Esophagus squamous epithelium (tissue), 5 donors: ENCODE measurements at regions not wholly inside any gene's neighbourhood (a gene's known extent, or its start where the extent isn't known, plus 50 kb on each side); places are given as distances from the start of the nearest gene placed in this dataset.

Experiments used
- DNase-seq: peaks from one replicate; lab custom pipeline; 2025; lab: John Stamatoyannopoulos, UW
- H3K27ac ChIP-seq, 4 donors: fragments of 200-600 bp; sonication (generic); one replicate each; pipeline ENCODE4 v1.5.1; 2016 to 2019; ENCODE audit warnings: mild to moderate bottlenecking in 1 of 4
- H3K27me3 ChIP-seq, 4 donors: fragments of 200-600 bp; sonication (generic); 1 replicate in 3 of 4; 2 replicates in 1 of 4; pipeline versions ENCODE4 v1.5.1 to v1.6.0; 2017 to 2021; ENCODE audit warnings: antibody characterized with exemption in 1 of 4
- H3K36me3 ChIP-seq, 3 donors: fragments of 200-600 bp; sonication (generic); one replicate each; pipeline ENCODE4 v1.5.1; 2016 to 2019
- H3K4me1 ChIP-seq, 3 donors: fragments of 200-600 bp; sonication (generic); one replicate each; pipeline ENCODE4 v1.5.1; 2017 to 2019
- H3K4me3 ChIP-seq, 4 donors: fragments of 200-600 bp; sonication (generic); 1 replicate in 3 of 4; 2 replicates in 1 of 4; pipeline ENCODE4 v1.5.1; 2016 to 2019; ENCODE audit warnings: mild to moderate bottlenecking in 2 of 4, moderate library complexity in 1 of 4
- H3K9me3 ChIP-seq, 3 donors: fragments of 200-600 bp; sonication (generic); one replicate each; pipeline ENCODE4 v1.5.1; 2016 to 2019
- POLR2A ChIP-seq, 4 donors: fragments of 450-650 bp; IDR thresholded peaks; one replicate each; pipeline ENCODE4 v1.6.1; 2017; ENCODE audit warnings: antibody characterized with exemption in 4 of 4, mild to moderate bottlenecking in 4 of 4, moderate library complexity in 3 of 4
- WGBS, 2 donors: methylation state at CpG; one replicate each; pipeline ENCODE4 v1.1.5; 2018; 5-methylcytosine and 5-hydroxymethylcytosine counted together
- intact Hi-C: fragments of 100-400 bp; cut with DNase I; formaldehyde crosslinking; loops from one replicate; pipeline ENCODE4 v1.15.0; 2022
- TF ChIP-seq, protein P1 (sequence below), 6 experiments: fragments of 450-650 bp in 4 of 6; fragments of 200-600 bp in 2 of 6; sonication (generic) in 2 of 6; IDR thresholded peaks; one replicate each; pipeline ENCODE4 v1.5.1; 2016 to 2019; ENCODE audit warnings: antibody characterized with exemption in 6 of 6, mild to moderate bottlenecking in 4 of 6, moderate library complexity in 4 of 6
- donor health status: DM: yes; HTN: yes; CAD: no.

DNA sequence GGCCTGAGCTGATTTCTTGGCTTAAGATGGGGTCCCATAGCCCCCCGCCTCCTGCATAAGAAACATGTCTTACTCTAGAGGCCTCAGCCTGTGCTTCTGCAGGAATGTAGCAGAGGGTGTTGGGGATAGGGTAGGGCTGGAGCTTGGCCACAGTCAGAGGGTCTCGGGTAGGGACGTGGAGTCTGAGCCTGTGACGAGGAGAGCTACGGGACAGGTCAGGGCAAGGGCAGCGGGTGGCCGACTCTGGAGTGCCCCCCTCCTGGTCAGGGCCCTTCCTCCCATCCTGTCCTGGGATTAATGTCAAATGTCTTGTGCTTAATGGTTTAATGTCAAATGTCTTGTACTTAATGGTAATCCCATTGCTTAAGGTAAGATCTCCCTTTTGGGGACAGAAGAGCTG is 130.4 kb downstream of the GLI2 start:
- TF ChIP-seq, protein P1, sequence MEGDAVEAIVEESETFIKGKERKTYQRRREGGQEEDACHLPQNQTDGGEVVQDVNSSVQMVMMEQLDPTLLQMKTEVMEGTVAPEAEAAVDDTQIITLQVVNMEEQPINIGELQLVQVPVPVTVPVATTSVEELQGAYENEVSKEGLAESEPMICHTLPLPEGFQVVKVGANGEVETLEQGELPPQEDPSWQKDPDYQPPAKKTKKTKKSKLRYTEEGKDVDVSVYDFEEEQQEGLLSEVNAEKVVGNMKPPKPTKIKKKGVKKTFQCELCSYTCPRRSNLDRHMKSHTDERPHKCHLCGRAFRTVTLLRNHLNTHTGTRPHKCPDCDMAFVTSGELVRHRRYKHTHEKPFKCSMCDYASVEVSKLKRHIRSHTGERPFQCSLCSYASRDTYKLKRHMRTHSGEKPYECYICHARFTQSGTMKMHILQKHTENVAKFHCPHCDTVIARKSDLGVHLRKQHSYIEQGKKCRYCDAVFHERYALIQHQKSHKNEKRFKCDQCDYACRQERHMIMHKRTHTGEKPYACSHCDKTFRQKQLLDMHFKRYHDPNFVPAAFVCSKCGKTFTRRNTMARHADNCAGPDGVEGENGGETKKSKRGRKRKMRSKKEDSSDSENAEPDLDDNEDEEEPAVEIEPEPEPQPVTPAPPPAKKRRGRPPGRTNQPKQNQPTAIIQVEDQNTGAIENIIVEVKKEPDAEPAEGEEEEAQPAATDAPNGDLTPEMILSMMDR (IDR thresholded peaks at IDR 0.05) = no peak

DNA sequence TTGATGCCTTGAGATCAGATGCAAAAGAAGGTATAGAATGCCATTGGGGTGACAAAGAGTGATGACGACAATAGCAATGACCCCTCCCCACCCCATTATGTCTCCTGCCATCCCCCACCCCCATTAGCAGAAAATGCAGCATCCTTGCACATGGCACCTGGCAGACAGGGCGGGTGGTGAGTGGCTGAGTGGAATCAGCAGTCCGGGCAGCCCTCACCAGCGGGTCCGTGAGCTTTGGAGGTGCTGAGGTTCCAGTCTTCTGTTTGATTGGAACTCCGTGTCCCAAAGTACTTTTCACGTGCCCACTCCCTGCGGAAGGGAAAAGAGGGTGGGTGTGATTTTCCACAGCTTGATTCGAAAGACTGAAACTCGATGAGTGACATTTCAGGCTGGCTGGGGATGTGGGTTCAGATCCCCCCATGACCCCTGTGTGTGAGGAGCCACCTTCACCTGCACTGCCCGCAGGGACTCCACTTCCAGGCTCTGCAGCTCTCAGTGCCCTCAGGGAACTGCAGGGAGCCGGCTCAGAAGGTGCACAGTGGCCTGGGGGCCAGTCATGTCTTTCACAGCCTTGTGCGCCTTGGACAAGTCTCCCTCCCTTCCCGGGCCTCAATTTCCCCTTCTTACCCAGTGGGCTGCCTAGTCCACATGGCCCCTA is 130.9 kb downstream of the GLI2 start:
- no peak for DNase-seq
- Histone ChIP-seq H3K27me3 (peaks cover 0 to 65% (median 0%) of the 10 kb centered on the region in 4 donors), H3K9me3 (no peaks in the 10 kb centered on the region), H3K4me1 (peaks cover 15 to 44% (median 16%) of the 10 kb centered on the region in 3 donors), H3K36me3 (no peaks in the 10 kb centered on the region), H3K4me3 (peak overlapping the region in 3 of 4 donors; percentile 33 to 60 (median 39)), H3K27ac (peak overlapping the region; percentile 59 to 85 (median 73))
- TF ChIP-seq, protein P1 (IDR thresholded peaks at IDR 0.05) = no peak
- TF ChIP-seq POLR2A (IDR thresholded peaks at IDR 0.05) = no peak
- WGBS, 2 donors = 60 to 85% methylated on average over 3 to 11 of the region's 14 CpGs
- intact Hi-C loops = no loop called here

More for the DNA sequence above, 130.4 kb downstream of the GLI2 start:
- no peaks in the 10 kb centered on the region for H3K36me3 ChIP-seq
- no peak overlapping the region for H3K4me3 ChIP-seq
- intact Hi-C loops = no loop called here
- H3K4me1 ChIP-seq = peaks cover 15 to 44% (median 16%) of the 10 kb centered on the region in 3 donors
- no peaks in the 10 kb centered on the region for H3K9me3 ChIP-seq
- no peak for DNase-seq
- H3K27me3 ChIP-seq = peaks cover 0 to 66% (median 0%) of the 10 kb centered on the region in 4 donors
- no peak overlapping the region for H3K27ac ChIP-seq
- WGBS, 2 donors = 80 to 100% methylated on average over 2 to 3 of the region's 7 CpGs

DNA sequence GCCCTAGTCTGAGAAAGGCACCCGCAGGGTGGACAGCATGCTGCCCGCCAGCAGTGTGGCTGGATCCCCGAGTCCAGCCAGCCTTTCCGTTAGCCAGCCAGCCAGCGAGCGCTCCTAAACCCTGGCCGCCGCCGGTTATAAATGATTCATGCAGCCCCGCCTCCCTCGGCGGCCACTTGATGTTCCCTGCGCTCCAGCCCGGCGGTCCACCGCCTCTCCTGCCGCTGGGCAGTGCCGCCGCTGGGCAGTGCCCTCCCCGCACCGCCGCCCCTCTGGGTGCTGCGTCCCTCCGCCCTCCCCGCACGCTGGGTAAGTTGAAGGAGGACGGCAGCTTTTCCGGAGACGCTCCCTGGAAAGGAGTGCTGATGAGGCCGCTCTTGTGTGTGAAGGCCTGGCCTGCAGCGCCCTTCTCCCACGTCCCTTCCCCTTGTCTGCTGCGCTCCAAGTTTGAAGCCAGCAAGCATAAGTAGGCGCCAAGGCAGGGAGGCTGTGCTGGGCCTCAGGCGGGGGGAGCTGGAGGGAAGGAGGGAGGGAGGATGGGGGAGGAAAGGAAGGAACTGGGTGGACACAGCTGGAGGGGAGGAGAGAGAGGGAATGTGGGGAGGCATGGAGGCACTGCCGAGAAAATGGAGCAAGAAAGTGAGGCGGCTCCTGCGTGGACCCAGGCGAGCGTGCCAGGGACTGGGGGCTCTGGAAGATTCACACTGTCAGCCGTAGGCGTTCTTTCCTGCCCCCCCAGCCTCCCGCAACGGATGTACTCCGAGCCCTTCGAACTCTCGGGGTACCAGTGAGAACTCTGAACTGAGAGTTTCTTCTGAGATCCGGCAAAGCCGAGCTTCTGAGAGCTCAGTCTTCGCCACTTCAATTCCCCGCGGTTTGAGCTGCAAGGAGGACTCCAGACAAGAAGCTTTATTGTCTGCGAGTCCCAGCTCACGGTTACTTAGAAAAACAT is 131.9 kb downstream of the GLI2 start:
- DNase-seq = no peak
- Histone ChIP-seq H3K4me1 (peaks cover 15 to 44% (median 16%) of the 10 kb centered on the region in 3 donors), H3K9me3 (no peaks in the 10 kb centered on the region), H3K4me3 (peak overlapping the region; percentile 12 to 60 (median 36)), H3K27ac (peak overlapping the region; percentile 59 to 85 (median 73)), H3K27me3 (peaks cover 0 to 59% (median 0%) of the 10 kb centered on the region in 4 donors), H3K36me3 (no peaks in the 10 kb centered on the region)
- 26 to 35% methylated on average over 20 to 22 of the region's 54 CpGs for WGBS, 2 donors
- intact Hi-C loops = no loop called here
- TF ChIP-seq, protein P1 (IDR thresholded peaks at IDR 0.05) = no peak
- TF ChIP-seq POLR2A (IDR thresholded peaks at IDR 0.05) = no peak

DNA sequence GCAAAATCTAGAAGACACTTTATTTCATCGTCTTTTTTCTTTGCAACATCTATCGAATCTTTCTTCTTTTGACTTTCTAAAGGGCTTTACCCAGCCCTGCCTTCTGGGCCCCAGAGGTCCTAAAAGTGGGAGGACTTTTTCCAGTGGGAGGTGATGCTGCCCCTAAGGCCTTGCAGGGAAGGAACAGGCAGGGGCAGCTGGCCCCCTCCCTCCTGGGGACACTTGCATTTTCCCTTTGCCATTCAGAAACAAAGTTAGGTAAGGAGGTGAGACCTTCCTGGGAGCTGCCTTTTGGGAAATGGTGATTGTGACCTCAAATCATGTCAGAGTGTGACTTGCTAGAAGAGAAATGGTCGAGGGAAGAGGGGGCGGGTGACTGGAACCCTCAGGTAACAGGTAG is 132.7 kb downstream of the GLI2 start:
- whole genome bisulfite sequencing, 2 donors = 73 to 82% methylated on average over 4 of the region's 4 CpGs
- H3K27ac ChIP-seq = peak overlapping the region in 1 of 4 donors; percentile 76
- peaks cover 12 to 40% (median 12%) of the 10 kb centered on the region in 3 donors for H3K4me1 ChIP-seq
- peaks cover 0 to 59% (median 0%) of the 10 kb centered on the region in 4 donors for H3K27me3 ChIP-seq
- H3K4me3 ChIP-seq = peak overlapping the region in 1 of 4 donors; percentile 60
- intact Hi-C loops = no loop called here
- TF ChIP-seq POLR2A (IDR thresholded peaks at IDR 0.05) = no peak
- TF ChIP-seq, protein P1 (IDR thresholded peaks at IDR 0.05) = no peak
- H3K9me3 ChIP-seq = no peaks in the 10 kb centered on the region
- no peak for DNase-seq
- H3K36me3 ChIP-seq = no peaks in the 10 kb centered on the region
